Fibroblast of the conjunctiva (primary cell): ENCODE measurements at regions not wholly inside any gene's neighbourhood (a gene's known extent, or its start where the extent isn't known, plus 50 kb on each side); places are given as distances from the start of the nearest gene placed in this dataset.

Experiments used
- DNase-seq: peaks from one replicate; pipeline ENCODE4 v3.0.0-alpha.2; 2010; ENCODE audit warnings: low read depth

- DNase-seq, result no peak
Observed at GRCh38 chr7:35450456-35451214, 196.7 kb upstream of the TBX20 start.

DNA sequence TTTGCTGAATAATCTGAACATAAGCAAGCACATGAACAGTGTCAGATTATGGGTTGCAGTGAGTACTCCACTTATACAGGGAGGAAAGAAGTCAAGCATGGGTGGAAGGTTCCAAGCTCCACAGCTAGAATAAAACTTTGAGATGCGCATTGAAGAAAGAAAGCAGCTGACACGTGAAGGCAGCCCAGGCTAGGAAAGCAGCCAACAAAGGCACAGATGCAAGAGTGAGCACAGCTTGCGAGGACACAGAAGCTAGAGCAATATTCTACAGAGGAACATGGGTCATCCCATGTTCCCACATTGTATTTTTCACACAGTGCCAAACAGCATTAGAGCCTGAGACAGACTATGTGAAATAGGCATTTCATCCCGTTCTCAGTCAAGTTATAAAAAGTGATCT lies 194.6 kb upstream of the TBX20 start:
- DNase-seq, result no peak

DNA sequence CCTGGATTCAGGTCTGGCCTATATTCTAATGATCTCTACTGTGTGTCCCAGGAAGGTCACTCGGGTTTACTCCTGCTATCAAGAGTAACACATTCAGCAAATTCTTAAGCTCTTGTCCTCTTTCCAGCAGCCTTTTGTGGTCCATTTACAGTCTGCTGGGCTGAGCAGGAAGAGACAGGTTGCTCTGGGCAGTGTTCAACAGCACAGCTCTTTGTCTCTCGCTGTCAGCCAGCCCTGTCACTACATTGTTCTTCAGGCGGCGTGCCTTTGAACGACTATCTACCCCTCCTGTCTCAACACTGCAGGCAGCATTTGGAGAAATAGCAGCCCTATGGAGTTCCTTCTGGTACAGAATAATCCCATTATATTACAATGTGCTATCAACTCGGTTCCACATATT lies 192.2 kb upstream of the TBX20 start:
- DNase-seq, result no peak

DNA sequence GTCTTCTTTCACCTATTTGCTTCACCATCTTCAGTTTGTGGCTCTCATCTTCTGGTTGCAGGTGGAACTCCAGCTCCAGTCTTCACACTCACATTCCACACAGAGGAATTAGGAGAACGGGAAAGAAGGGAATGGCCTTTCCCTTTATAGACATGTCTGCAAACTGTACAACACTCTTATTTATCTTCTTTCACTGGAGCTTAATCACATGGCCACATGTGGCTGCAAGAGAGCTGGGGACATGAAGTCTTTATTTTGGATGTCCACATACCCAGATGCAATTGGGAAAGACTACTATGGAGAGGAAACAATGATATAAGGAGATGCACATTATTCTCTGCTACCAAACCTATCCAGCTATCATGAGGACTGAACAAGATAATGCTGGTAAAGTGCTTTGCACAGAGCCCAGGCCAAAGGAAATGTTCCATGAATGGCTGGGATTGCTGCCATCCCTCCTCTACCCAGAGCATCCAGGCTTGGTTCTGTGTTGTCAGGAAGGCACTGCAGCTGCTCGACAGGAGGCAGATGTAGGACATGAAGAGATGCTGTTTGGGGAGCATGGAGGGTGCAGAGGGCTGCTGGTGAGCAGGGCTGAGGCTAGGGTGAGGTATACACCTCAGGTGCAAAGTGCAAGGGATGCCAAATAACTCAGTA lies 183.8 kb upstream of the TBX20 start:
- no peak for DNase-seq

DNA sequence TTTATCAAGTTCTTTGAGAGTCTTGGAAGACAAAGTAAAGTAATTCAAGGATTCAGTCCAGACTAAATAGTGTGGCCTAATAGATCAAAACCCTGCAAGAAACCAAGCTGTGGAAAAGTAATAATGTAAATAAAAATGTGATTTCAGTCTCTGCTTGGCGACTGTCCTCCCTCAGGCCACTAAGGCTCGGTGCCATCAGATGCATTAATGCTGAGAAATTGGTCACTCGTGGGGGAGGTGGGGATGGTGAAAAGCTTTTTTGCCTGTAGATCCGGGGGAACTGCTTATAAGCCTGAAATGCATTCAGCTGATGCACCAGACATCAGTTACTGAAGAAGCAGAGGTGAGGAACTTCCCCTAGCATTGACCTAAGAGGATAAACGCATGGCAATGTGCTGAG lies 182.6 kb upstream of the TBX20 start:
- no peak for DNase-seq

DNA sequence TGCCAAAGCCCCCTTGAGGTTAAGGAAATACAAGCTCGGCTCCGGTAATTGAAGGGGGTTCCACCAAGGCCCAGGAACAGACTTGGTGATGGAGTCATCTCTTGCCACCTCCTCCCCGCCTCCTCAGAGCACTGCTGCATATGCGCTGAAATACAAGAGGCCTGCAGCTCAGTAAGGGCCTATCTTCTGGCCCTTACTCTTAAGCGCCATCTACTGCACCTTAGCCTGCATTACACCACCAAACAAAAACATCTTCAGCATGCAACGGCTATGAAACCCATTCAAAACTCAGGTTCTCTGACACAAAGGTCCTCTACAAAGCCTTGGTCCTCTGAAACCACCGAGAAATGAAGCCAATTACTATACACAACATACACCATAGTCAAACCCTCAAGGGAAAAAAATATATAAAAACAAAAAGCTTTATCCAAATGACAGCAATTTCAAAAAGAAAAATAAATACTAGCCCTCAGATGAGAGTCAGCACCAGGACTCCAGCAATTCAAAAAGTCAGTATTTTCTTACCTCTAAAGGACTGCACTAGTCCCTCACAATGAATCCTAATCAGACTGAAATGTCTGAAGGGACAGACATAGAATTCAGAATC lies 176.8 kb upstream of the TBX20 start:
- no peak for DNase-seq

- DNase-seq, result peak; percentile 37
Observed at GRCh38 chr7:35424869-35425495, 171.1 kb upstream of the TBX20 start.

GRCh38 chr7:35424440-35424839 lies 170.5 kb upstream of the TBX20 start:
- no peak for DNase-seq

DNA sequence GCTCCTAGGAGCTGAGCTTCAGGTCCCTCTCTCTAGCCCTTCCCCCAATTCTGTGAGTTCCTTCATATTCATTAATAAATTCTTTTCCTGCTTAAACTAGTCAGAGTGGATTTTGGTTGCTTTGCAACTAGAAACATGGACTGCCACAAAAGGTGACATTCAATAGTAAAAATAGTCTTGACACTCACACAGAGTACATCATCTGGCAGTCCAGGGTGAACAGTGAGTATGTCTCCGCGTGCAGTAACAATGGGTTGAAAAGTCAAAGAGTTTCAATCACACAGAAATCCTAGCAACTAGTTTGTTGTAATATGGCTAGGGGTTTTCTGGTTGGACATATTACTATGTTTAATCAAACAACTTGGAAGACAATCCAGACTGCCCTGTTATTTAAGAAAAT lies 168.8 kb upstream of the TBX20 start:
- DNase-seq, result no peak

DNA sequence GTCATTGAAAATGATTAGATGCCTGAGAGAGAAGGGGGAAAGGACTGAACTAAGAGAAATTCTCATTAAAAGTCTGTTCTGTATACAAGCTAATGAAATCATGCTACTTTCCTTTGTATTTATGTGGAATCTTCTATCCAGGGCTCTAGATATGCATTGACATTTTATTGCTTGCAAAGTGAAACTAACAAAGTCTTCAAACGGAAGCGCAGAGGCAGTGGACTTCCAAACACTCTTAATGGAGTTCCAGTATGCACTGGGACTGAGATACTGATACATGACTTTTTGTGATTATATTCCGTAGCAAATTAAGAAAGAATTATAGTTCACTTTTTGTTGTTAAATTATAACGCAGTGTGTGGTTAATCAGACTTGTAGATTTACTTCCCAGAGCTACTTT lies 166.8 kb upstream of the TBX20 start:
- DNase-seq, result no peak

- DNase-seq, result no peak
Observed at GRCh38 chr7:35419391-35419755, 165.5 kb upstream of the TBX20 start.

GRCh38 chr7:35418716-35419390 lies 165.0 kb upstream of the TBX20 start:
- DNase-seq, result no peak

DNA sequence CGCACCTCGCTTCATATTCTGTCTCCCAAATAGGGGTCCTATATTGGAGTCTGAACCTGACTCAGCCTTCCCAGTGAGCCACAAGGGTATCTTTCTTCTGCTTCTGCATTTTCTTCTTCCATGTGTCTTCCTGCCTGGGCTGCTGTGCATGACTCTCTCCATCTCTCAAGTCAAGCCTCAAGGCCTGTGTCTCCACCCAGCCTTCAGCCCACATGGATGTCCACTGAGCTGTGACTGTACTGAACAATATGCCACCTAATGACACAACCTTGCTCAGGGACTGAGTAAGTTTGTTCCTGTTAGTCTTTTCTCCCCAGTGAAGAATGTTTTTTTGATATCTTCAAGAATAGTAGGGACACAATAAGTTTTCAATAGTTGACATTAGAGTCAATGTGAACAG lies 162.7 kb upstream of the TBX20 start:
- no peak for DNase-seq

DNA sequence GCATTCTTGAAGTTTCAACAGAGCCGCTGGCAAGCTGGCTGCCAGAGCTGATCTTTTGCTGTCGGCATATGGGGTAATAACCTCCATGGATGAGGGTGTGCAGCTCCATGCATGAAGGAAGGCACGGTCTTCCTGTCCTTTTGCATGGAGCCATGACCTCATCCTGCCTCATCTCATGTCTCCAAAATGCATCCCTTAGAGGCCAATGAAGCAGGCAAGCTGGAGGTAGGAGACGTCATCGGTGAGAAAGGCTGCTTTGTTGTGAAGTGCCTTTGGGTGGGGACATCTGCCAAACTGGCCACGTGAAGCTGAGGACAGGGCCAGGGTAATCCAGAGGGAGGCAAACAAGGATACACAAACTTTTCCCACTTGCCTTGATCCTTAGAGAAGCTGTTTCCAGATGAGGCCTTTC lies 161.5 kb upstream of the TBX20 start:
- no peak for DNase-seq

DNA sequence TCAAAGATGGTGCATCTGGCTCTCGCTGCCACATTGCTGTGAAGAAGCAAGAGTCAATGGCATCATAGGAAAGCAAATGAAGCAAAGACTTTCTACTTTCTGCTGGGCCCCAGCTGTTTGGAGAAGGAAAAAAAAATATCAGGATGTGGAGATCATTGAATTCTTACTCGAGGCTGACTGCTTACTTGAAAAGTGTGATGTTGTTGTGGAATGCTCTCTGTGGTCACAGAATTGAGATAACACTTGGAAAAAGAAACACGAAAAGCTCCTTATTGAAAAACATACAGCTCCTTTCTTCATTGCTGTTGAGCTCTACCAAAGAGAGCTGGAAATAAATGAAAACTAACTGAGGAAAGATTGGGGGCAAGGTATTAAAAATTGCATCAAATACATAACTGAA lies 157.4 kb upstream of the TBX20 start:
- DNase-seq, result no peak

- DNase-seq, result no peak
Observed at GRCh38 chr7:35405461-35405860, 151.6 kb upstream of the TBX20 start.

DNA sequence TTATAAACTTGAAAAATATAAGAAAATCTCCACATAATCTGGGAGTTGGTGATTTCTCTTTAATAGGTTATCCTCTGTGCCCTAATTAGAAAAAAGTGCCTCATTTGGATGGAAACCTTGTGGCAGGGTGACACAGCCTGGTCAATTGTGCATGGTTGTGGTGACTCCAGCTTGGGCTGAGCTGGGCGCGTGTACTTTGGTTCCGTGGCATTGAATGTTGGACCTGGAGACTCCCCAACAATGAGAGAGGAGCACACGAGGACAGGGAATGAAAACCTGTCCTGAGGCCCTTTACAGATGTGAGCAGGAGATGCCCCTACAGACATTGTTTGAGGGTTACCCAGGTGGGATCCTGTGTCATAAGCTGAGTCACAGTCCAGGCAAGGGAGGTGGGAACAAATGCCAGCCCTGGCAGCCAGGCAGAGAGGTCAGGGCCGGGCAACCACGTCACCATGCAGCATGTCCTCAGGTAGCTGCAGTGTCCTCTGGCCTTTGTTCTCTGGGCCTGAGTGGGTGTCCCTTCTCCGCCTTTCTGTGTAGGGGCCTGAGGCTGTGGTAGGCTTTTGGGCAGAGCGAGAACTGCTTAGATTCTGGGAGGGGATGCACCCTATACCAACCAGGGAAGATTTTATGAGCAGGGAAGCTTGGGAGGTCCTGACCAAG lies 147.4 kb upstream of the TBX20 start:
- no peak for DNase-seq

- DNase-seq, result no peak
Observed at GRCh38 chr7:35399840-35400239, 145.9 kb upstream of the TBX20 start.

GRCh38 chr7:35399216-35399615 lies 145.3 kb upstream of the TBX20 start:
- no peak for DNase-seq

- no peak for DNase-seq
Observed at GRCh38 chr7:35398518-35398917, 144.6 kb upstream of the TBX20 start.

DNA sequence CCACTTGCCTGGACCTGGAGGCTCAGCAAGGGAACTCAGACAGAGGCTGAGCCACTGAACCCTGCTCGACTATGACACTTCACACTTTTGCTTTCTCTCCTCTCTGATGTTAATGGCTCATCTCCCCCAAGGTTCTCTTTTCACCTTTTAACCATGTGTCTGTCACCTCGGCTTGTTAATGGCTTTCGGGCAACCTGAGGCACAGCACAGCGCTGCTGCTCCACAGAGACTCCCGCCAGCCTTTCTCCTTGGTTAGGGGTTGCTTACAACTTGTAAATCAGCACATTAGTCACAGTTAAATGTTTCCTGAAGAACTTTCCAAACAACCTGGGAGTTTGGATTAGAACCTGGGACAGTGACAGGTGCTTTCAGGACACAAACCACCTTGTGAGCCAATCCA lies 136.2 kb upstream of the TBX20 start:
- no peak for DNase-seq

GRCh38 chr7:35389636-35390035 lies 135.7 kb upstream of the TBX20 start:
- no peak for DNase-seq
